CD4-positive, alpha-beta T cell treated with Interleukin-4 for 4 hours (primary cell): ENCODE measurements at regions not wholly inside any gene's neighbourhood (a gene's known extent, or its start where the extent isn't known, plus 50 kb on each side); places are given as distances from the start of the nearest gene placed in this dataset.
"Not testable (repeated sequence)": the region's sequence is repeated elsewhere in the genome, so short reads cannot be mapped to it uniquely, and the experiment has no call there.

Source experiments
- DNase-seq: peaks from one replicate; pipeline ENCODE4 v3.0.0-alpha.2; 2020

DNA sequence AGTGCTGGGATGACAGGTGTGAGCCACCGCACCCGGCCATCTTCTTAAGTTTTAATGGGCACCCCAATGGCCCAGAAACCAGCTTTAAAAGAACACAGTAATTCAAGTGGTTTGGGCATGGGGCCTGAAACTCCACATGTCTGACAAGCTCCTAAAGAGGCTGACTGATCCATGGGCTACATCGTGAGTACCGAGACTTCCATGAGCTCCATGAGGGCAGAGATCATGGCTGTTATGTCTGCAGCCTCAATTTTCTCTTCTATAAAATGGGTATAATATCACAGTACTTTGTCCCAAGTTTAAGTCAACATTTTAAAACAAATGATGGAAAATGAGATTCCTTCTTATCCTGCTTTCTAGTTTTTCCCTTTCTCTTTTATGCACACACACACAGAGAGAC is 397.6 kb upstream of the MAF start:
- DNase-seq = no peak

GRCh38 chr16:79997257-79997656 is 396.7 kb upstream of the MAF start:
- DNase-seq = no peak

DNA sequence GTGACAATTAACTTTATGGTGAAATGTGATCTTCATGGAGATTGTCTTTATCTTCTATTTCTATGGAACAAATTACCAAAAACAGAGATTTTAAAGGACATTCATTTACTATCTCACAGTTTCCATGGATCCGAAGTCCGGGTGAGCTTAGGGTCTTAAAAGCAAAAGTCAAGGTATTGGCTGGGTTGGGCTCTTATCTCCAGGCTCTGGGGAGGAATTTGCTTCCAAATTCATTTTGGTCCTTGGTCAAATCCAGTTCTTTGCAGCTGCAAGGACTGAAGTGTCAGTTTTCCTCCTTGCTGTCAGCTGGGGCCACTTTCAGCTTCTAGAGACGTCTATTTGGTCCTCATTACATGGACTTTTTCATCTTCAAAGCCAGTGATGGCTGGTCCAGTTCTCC is 395.8 kb upstream of the MAF start:
- no peak for DNase-seq

GRCh38 chr16:79995315-79995714 is 394.8 kb upstream of the MAF start:
- no peak for DNase-seq

GRCh38 chr16:79994418-79994817 is 393.9 kb upstream of the MAF start:
- no peak for DNase-seq

GRCh38 chr16:79993629-79994209 is 393.2 kb upstream of the MAF start:
- DNase-seq = no peak

- no peak for DNase-seq
Measured at GRCh38 chr16:79991969-79992368, 391.4 kb upstream of the MAF start.

DNA sequence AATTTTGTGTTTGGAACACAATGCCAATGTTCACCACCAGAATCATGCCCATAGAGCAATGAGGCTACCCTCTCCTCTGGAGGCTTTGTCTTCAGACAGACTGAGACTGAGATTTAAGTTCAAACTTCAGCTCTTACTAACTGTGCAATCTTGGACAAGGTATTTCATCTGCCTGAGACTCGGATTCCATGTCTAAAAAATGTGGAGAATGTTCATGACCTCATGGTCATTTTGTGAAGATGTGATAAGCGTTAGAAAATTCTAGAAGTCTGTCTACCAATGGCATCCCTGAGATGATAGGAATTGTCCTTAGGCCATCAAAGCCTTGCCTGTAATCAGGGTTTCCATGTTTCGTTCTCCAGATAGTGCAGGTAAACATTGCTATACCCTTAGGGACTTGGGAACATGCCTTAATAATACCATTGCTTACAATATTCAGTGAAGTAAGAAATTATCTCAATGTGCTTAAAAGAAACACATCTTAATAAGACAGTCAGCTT is 388.2 kb upstream of the MAF start:
- no peak for DNase-seq

GRCh38 chr16:79988089-79988488 is 387.6 kb upstream of the MAF start:
- DNase-seq = no peak

DNA sequence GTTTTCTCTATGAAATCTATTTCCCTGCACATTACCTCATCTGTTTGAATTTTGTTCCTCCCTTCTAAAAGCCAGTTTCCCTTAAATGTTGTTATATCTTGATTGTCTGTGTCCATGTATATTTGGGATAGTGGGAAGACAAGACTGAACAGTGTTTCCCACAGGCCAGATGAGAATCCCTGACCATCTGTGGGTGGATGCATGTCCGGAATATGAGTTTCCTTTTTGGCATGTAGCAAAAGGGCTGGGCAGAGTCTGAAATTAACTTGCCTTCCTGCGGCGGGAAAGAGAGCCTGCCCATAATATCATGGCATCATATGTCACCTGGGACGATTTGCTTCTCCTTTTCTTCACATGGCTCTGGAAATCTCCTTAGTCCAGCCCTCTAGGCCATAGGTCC is 385.8 kb upstream of the MAF start:
- DNase-seq = no peak

- DNase-seq = no peak
Measured at GRCh38 chr16:79985606-79986005, 385.1 kb upstream of the MAF start.

DNA sequence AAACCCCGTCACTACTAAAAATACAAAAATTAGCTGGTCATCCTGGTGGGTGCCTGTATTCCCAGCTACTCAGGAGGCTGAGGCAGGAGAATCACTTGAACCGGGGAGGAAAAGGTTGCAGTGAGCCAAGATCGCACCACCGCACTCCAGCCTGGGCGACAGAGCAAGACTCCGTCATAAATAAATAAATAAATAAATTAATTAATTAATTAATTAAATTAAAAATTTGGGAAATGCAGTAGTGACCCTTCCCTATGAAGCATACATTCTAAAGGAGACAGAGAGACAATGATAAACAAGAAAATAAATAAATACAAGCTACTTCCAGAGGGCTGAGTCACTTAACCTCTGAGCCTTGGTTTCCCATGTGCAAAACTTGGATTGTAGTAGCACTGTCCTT is 383.6 kb upstream of the MAF start:
- not testable (repeated sequence) for DNase-seq

DNA sequence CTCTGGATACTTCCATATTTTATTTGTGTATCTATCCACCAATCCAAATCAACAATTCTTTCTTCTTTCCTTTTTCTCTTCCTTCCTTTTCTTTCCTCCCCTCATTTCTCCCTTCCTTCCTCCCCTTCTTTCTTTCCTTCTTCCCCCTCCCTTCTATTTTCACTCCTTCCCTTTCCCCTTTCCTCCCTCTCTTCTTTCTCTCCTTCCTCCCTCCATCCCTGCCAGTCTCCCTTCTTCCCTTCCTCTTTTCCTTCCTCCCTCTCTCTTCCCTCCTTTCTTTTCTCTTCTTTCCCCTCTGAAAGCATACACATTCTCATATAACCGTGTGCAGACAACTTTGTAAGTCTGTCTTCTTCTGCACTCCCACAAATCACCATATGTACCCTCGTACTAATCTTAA is 382.3 kb upstream of the MAF start:
- no peak for DNase-seq

DNA sequence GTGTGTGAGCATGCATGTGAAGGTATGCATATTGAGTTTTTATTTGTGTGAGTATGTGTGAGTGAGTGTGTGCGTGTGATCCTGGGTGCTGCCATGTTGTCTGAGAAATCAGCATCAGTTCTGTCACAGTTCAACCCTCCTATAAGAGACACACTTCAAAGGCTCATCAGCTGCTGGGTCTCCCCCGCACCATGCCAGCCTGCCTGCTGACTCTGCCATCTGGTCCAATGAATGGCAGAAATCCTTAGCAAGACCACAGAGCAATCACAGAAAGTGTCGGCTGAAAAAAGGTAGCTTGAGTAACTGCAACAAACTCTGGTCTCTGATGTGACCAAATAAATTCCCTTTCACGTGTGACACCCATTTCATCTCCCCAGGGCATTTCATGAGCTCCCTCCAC is 381.8 kb upstream of the MAF start:
- no peak for DNase-seq

DNA sequence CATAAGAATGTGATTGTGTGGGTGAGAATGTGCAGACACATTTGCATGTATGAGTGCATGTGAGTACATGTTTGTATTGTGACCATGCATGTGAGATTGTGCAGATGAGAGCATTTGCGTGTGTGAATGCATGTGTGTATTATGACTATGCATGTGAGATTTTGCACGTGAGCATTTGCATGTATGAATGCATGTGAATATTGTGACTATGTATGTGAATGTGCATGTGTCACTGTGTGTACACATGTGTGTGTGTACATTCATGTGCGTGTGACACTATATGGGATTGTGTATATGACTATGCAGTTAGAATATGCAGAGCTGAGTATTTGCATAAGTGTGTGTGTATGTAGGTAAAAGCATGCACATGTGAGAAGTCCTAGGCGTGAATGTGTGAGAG is 381.3 kb upstream of the MAF start:
- DNase-seq = no peak

- DNase-seq = no peak
Measured at GRCh38 chr16:79980650-79981521, 380.3 kb upstream of the MAF start.

DNA sequence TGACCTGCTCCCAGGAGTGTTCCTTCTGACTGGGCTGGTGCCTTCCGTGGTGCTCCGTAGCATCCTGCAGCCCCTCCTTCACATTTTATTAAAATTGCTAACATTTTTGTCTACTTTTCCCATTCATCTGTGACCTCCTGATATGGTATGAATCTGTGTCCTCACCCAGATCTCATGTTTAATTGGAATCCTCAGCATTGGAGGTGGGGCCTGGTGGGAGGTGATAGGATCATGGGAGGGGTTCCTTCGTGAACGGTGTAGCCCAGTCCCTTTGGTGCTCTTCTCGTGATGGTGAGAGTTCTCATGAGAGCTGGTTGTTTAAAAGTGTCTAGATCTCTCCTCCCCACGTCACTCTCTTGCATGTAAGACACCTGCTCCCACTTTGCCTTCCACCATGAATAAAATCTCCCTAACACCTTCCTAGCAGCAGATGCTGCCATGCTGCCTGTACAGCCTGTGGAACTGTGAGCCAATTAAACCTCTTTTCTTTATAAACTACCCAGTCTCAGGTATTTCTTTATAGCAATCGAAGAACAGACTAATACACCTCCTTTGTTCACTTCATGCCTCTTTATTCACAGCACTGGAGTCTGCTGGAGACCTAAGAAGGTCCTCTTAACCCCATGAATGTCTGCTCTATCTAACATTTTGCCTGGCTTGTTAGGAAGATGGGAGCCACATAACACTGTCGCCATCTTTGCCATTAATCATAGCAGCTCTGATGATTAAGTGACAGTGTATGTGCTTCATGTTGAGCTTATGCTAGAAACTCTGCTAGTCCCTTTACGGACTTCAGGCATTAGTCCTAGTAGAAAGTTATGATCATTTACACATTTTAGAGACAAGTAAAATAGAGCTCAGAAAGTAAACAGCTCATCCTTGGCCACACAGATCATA is 377.7 kb upstream of the MAF start:
- DNase-seq = no peak

- no peak for DNase-seq
Measured at GRCh38 chr16:79973320-79973719, 372.8 kb upstream of the MAF start.

GRCh38 chr16:79972053-79972704 is 371.6 kb upstream of the MAF start:
- no peak for DNase-seq

GRCh38 chr16:79971237-79971572 is 370.7 kb upstream of the MAF start:
- DNase-seq = no peak

GRCh38 chr16:79970551-79971236 is 370.2 kb upstream of the MAF start:
- no peak for DNase-seq

- no peak for DNase-seq
Measured at GRCh38 chr16:79970087-79970486, 369.6 kb upstream of the MAF start.

- DNase-seq = no peak
Measured at GRCh38 chr16:79969458-79969857, 368.9 kb upstream of the MAF start.
